Naive thymus-derived CD4-positive, alpha-beta T cell (primary cell): ENCODE measurements at regions not wholly inside any gene's neighbourhood (a gene's known extent, or its start where the extent isn't known, plus 50 kb on each side); places are given as distances from the start of the nearest gene placed in this dataset.

Experiments used
- ATAC-seq: fragments of 150-1000 bp; cut with Tn5 transposase; 2 replicates; pipeline ENCODE4 v1.10.0; 2021; ENCODE audit warnings: mild to moderate bottlenecking, moderate library complexity
- CTCF ChIA-PET: fragments of 350-600 bp; sonication (Branson Sonifier 250); formaldehyde crosslinking; loops from one replicate; lab custom pipeline; 2021; ENCODE audit warnings: antibody characterized with exemption; lab: Charles Lee
- POLR2A ChIA-PET: fragments of 350-600 bp; sonication (Branson Sonifier 250); formaldehyde crosslinking; loops from one replicate; lab custom pipeline; 2021; ENCODE audit warnings: antibody characterized with exemption, inconsistent platforms; lab: Charles Lee
- DNase-seq, 9 donors: peaks; one replicate each; pipeline versions ENCODE4 v3.0.0 to v3.0.0-alpha.2; 2020 to 2022; ENCODE audit warnings: mixed read lengths in 1 of 9
- H3K27ac ChIP-seq: one replicate; pipeline ENCODE4 v1.7.0; 2013; ENCODE audit warnings: mild to moderate bottlenecking, low read depth, low read length, moderate library complexity
- H3K27me3 ChIP-seq, 2 donors: one replicate each; pipeline ENCODE4 v1.7.0; 2013; ENCODE audit warnings: low read length in 2 of 2, mild to moderate bottlenecking in 2 of 2, moderate library complexity in 2 of 2; ENCODE audit not compliant: control insufficient read depth in 2 of 2, insufficient read depth in 2 of 2
- H3K36me3 ChIP-seq, 3 experiments: 1 replicate in 2 of 3; 2 replicates in 1 of 3; pipeline ENCODE4 v1.7.0; 2013; ENCODE audit warnings: low read length in 3 of 3, mild to moderate bottlenecking in 3 of 3, moderate library complexity in 1 of 3; ENCODE audit not compliant: insufficient read depth in 3 of 3, control insufficient read depth in 2 of 3
- H3K4me1 ChIP-seq, 2 donors: one replicate each; pipeline ENCODE4 v1.7.0; 2013; ENCODE audit warnings: low read length in 2 of 2, mild to moderate bottlenecking in 2 of 2, moderate library complexity in 1 of 2; ENCODE audit not compliant: control insufficient read depth in 2 of 2, insufficient read depth in 2 of 2
- H3K4me3 ChIP-seq: 2 replicates; pipeline ENCODE4 v1.7.0; 2013; ENCODE audit warnings: mild to moderate bottlenecking, low read length
- H3K9me3 ChIP-seq, 3 experiments: 1 replicate in 2 of 3; 2 replicates in 1 of 3; pipeline ENCODE4 v1.7.0; 2013; ENCODE audit warnings: low read length in 3 of 3; ENCODE audit not compliant: control insufficient read depth in 2 of 3
- H3K27ac Mint-ChIP-seq, 9 donors: one replicate each; pipeline ENCODE4 v1.8.0; 2020 to 2022; ENCODE audit warnings: mixed read lengths in 9 of 9, mild to moderate bottlenecking in 8 of 9, moderate library complexity in 5 of 9, inconsistent platforms in 2 of 9
- H3K27me3 Mint-ChIP-seq, 5 donors: one replicate each; pipeline ENCODE4 v1.8.0; 2021 to 2022; ENCODE audit warnings: mixed read lengths in 5 of 5, mild to moderate bottlenecking in 1 of 5
- H3K36me3 Mint-ChIP-seq, 5 donors: one replicate each; pipeline ENCODE4 v1.8.0; 2020 to 2022; ENCODE audit warnings: mixed read lengths in 5 of 5, mild to moderate bottlenecking in 3 of 5, inconsistent platforms in 1 of 5
- H3K4me1 Mint-ChIP-seq, 7 donors: one replicate each; pipeline ENCODE4 v1.8.0; 2020 to 2022; ENCODE audit warnings: mixed read lengths in 7 of 7, mild to moderate bottlenecking in 3 of 7, inconsistent platforms in 1 of 7
- H3K4me3 Mint-ChIP-seq, 10 donors: one replicate each; pipeline ENCODE4 v1.8.0; 2020 to 2022; ENCODE audit warnings: mild to moderate bottlenecking in 10 of 10, mixed read lengths in 10 of 10, moderate library complexity in 6 of 10, inconsistent platforms in 2 of 10
- H3K9me3 Mint-ChIP-seq, 11 donors: one replicate each; pipeline ENCODE4 v1.8.0; 2020 to 2022; ENCODE audit warnings: mixed read lengths in 11 of 11, mild to moderate bottlenecking in 4 of 11, inconsistent platforms in 1 of 11, moderate library complexity in 1 of 11
- intact Hi-C, 2 donors: fragments of 100-400 bp; cut with micrococcal nuclease; formaldehyde crosslinking; loops; one replicate each; pipeline ENCODE4 v1.15.1; 2023

GRCh38 chr3:10581716-10582115 is 76.3 kb upstream of the ATP2B2 start:
- no peaks in the 10 kb centered on the region for H3K27me3 ChIP-seq
- intact Hi-C loops: no loop called here
- Mint-ChIP-seq H3K4me1 (peaks cover 0 to 3% (median 0%) of the 10 kb centered on the region in 7 donors), H3K27ac (no peak overlapping the region), H3K36me3 (no peaks in the 10 kb centered on the region), H3K4me3 (no peak overlapping the region), H3K27me3 (peaks cover 6 to 26% (median 14%) of the 10 kb centered on the region in 5 donors), H3K9me3 (peaks cover 0 to 3% (median 0%) of the 10 kb centered on the region in 11 donors)
- ChIA-PET POLR2A (no interaction called here), CTCF (no interaction called here)
- H3K9me3 ChIP-seq: no peaks in the 10 kb centered on the region
- H3K27ac ChIP-seq: no peak overlapping the region
- no peaks in the 10 kb centered on the region for H3K4me1 ChIP-seq
- no peaks in the 10 kb centered on the region for H3K36me3 ChIP-seq
- DNase-seq: no peak
- no peak for ATAC-seq
- no peak overlapping the region for H3K4me3 ChIP-seq

- Mint-ChIP-seq H3K4me3 (no peak overlapping the region), H3K36me3 (no peaks in the 10 kb centered on the region), H3K27ac (no peak overlapping the region), H3K9me3 (peaks cover 0 to 3% (median 0%) of the 10 kb centered on the region in 11 donors), H3K4me1 (peaks cover 0 to 3% (median 0%) of the 10 kb centered on the region in 7 donors), H3K27me3 (peaks cover 6 to 26% (median 15%) of the 10 kb centered on the region in 5 donors)
- ChIA-PET POLR2A (no interaction called here), CTCF (no interaction called here)
- Histone ChIP-seq H3K27ac (no peak overlapping the region), H3K9me3 (no peaks in the 10 kb centered on the region), H3K36me3 (no peaks in the 10 kb centered on the region), H3K27me3 (no peaks in the 10 kb centered on the region), H3K4me3 (no peak overlapping the region), H3K4me1 (no peaks in the 10 kb centered on the region)
- ATAC-seq (no peak), DNase-seq (no peak)
- intact Hi-C loops: no loop called here
These were observed 77.3 kb upstream of the ATP2B2 start for GRCh38 chr3:10582733-10583132.

- peaks cover 8 to 26% (median 15%) of the 10 kb centered on the region in 5 donors for H3K27me3 Mint-ChIP-seq
- H3K27ac Mint-ChIP-seq: no peak overlapping the region
These were observed 78.7 kb upstream of the ATP2B2 start for GRCh38 chr3:10583798-10584708.

GRCh38 chr3:10585945-10586344 is 80.6 kb upstream of the ATP2B2 start:
- ATAC-seq: no peak

More at GRCh38 chr3:10583798-10584708, 78.7 kb upstream of the ATP2B2 start:
- Mint-ChIP-seq H3K4me3 (no peak overlapping the region), H3K9me3 (peaks cover 0 to 3% (median 0%) of the 10 kb centered on the region in 11 donors), H3K4me1 (peaks cover 0 to 3% (median 0%) of the 10 kb centered on the region in 7 donors), H3K36me3 (no peaks in the 10 kb centered on the region)
- Histone ChIP-seq H3K27me3 (no peaks in the 10 kb centered on the region), H3K36me3 (no peaks in the 10 kb centered on the region), H3K4me3 (no peak overlapping the region), H3K4me1 (no peaks in the 10 kb centered on the region), H3K9me3 (no peaks in the 10 kb centered on the region), H3K27ac (no peak overlapping the region)
- CTCF ChIA-PET: no interaction called here
- POLR2A ChIA-PET: no interaction called here
- DNase-seq: no peak
- intact Hi-C loops: no loop called here
- no peak for ATAC-seq

GRCh38 chr3:10594915-10595314 is 89.5 kb upstream of the ATP2B2 start:
- H3K4me1 ChIP-seq: no peaks in the 10 kb centered on the region
- no peak overlapping the region for H3K4me3 ChIP-seq
- H3K9me3 ChIP-seq: no peaks in the 10 kb centered on the region
- H3K9me3 Mint-ChIP-seq: peaks cover 0 to 7% (median 0%) of the 10 kb centered on the region in 11 donors
- H3K27me3 ChIP-seq: no peaks in the 10 kb centered on the region
- CTCF ChIA-PET: no interaction called here
- DNase-seq (peak in 8 of 9 donors; percentile 7 to 59 (median 38)), ATAC-seq (peak; percentile 73)
- H3K36me3 Mint-ChIP-seq: no peaks in the 10 kb centered on the region
- peak overlapping the region in 1 of 9 donors; percentile 4 for H3K27ac Mint-ChIP-seq
- H3K27ac ChIP-seq: no peak overlapping the region
- H3K4me1 Mint-ChIP-seq: no peaks in the 10 kb centered on the region
- H3K4me3 Mint-ChIP-seq: no peak overlapping the region
- intact Hi-C loops: no loop called here
- H3K36me3 ChIP-seq: no peaks in the 10 kb centered on the region
- H3K27me3 Mint-ChIP-seq: peaks cover 20 to 41% (median 39%) of the 10 kb centered on the region in 5 donors
- POLR2A ChIA-PET: no interaction called here

More at GRCh38 chr3:10585945-10586344, 80.6 kb upstream of the ATP2B2 start:
- no peaks in the 10 kb centered on the region for H3K4me1 ChIP-seq
- no peaks in the 10 kb centered on the region for H3K9me3 ChIP-seq
- Mint-ChIP-seq H3K36me3 (no peaks in the 10 kb centered on the region), H3K9me3 (peaks cover 0 to 3% (median 0%) of the 10 kb centered on the region in 11 donors), H3K4me1 (peaks cover 0 to 3% (median 0%) of the 10 kb centered on the region in 7 donors), H3K27ac (no peak overlapping the region), H3K4me3 (no peak overlapping the region), H3K27me3 (peaks cover 11 to 34% (median 17%) of the 10 kb centered on the region in 5 donors)
- H3K36me3 ChIP-seq: no peaks in the 10 kb centered on the region
- DNase-seq: no peak
- no peaks in the 10 kb centered on the region for H3K27me3 ChIP-seq
- no peak overlapping the region for H3K4me3 ChIP-seq
- intact Hi-C loops: no loop called here
- CTCF ChIA-PET: no interaction called here
- H3K27ac ChIP-seq: no peak overlapping the region
- POLR2A ChIA-PET: no interaction called here

GRCh38 chr3:10596746-10597448 is 91.5 kb upstream of the ATP2B2 start:
- Mint-ChIP-seq H3K9me3 (peaks cover 0 to 7% (median 0%) of the 10 kb centered on the region in 11 donors), H3K4me3 (no peak overlapping the region), H3K27me3 (peaks cover 20 to 34% (median 28%) of the 10 kb centered on the region in 5 donors), H3K4me1 (peaks cover 0 to 5% (median 3%) of the 10 kb centered on the region in 7 donors), H3K27ac (no peak overlapping the region), H3K36me3 (no peaks in the 10 kb centered on the region)
- DNase-seq: no peak
- H3K27me3 ChIP-seq: no peaks in the 10 kb centered on the region
- no peaks in the 10 kb centered on the region for H3K9me3 ChIP-seq
- H3K27ac ChIP-seq: no peak overlapping the region
- H3K4me1 ChIP-seq: peaks cover under 1 to 3% of the 10 kb centered on the region in 2 donors
- ATAC-seq: no peak
- H3K36me3 ChIP-seq: no peaks in the 10 kb centered on the region
- intact Hi-C loops: no loop called here
- POLR2A ChIA-PET: no interaction called here
- CTCF ChIA-PET: interaction anchor here (0.8 kb wide), 1 partner anchor 9 kb away, joined by 3 read pairs; no protein-coding TSS in a partner anchor
- H3K4me3 ChIP-seq: no peak overlapping the region
